OCI-LY7 (cell line): ENCODE measurements at regions not wholly inside any gene's neighbourhood (a gene's known extent, or its start where the extent isn't known, plus 50 kb on each side); places are given as distances from the start of the nearest gene placed in this dataset.

Experiments used
- EZH2phosphoT487 ChIP-seq: fragments of 200-600 bp; sonication (generic); IDR thresholded peaks from 2 replicates; pipeline ENCODE4 v1.6.1; 2018; ENCODE audit warnings: low read depth, borderline replicate concordance, mild to moderate bottlenecking, mixed run types, antibody characterized with exemption, low read length, moderate library complexity, mixed read lengths
- TF ChIP-seq, protein P1 (sequence below): fragments of 200-600 bp; sonication (generic); conservative IDR thresholded peaks from 2 replicates; pipeline ENCODE4 v1.5.1; 2014; ENCODE audit warnings: mild to moderate bottlenecking, antibody characterized with exemption, low read length, moderate library complexity, mixed read lengths

DNA sequence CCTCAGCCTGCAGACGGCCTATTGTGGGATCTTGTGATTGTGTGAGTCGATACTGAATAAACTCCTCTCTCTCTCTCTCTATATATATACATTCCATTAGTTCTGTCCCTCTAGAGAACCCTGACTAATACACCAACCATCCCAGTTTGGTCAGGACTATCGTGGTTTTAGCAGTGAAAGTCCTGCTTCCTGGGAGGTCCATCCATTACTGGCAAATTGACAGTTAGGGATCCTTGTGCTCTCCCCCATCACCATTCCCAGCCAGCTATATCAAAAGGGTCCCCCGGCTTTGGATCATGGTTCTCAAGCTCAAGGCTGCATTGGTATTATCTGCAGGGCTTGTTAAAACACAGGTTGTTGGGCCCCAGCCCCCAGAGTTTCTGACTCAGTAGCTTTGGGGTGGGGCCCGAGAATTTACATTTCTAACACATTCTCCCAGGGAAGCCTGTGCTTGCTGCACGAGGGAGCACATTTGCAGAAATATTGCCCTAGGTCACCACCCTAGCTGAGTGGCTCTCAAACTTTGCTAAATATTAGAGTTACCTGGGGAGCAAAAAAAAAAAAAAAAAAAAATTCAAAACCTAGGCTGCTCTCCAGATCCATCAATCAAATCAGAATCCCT, 899.1 kb upstream of the AUTS2 start:
- TF ChIP-seq, protein P1, sequence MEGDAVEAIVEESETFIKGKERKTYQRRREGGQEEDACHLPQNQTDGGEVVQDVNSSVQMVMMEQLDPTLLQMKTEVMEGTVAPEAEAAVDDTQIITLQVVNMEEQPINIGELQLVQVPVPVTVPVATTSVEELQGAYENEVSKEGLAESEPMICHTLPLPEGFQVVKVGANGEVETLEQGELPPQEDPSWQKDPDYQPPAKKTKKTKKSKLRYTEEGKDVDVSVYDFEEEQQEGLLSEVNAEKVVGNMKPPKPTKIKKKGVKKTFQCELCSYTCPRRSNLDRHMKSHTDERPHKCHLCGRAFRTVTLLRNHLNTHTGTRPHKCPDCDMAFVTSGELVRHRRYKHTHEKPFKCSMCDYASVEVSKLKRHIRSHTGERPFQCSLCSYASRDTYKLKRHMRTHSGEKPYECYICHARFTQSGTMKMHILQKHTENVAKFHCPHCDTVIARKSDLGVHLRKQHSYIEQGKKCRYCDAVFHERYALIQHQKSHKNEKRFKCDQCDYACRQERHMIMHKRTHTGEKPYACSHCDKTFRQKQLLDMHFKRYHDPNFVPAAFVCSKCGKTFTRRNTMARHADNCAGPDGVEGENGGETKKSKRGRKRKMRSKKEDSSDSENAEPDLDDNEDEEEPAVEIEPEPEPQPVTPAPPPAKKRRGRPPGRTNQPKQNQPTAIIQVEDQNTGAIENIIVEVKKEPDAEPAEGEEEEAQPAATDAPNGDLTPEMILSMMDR = no peak
- no peak for TF ChIP-seq EZH2phosphoT487
